ENCODE measurements at regions not wholly inside any gene's neighbourhood (a gene's known extent, or its start where the extent isn't known, plus 50 kb on each side); places are given as distances from the start of the nearest gene placed in this dataset.
"Not testable (repeated sequence)": the region's sequence is repeated elsewhere in the genome, so short reads cannot be mapped to it uniquely, and the experiment has no call there.

DNA sequence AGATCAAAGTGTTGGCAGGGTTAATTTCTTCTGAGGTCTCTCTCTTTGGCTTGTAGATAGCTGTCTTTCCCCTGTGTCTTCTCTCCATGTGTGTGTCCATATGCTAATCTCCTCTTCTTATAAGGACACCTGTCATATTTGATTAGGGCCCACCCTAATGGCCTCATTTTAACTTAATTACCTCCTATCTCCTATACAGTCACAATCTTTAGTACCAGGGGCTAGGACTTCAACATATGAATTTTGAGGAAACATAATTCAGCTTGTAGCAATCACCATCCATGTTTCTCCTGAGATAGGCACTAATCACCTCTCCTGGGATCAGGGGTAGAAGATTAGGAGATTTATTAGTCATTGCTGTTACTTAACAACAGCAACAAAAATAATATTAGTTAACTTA lies 196.1 kb upstream of the RXFP2 start:
- Histone ChIP-seq H3K27me3 (ENCODE audit: low read depth) (no peaks in the 10 kb centered on the region), H3K9me3 (replicated peaks) (peaks cover 12% of the 10 kb centered on the region), H3K27ac (replicated peaks) (no peak overlapping the region), H3K4me1 (peaks cover 7% of the 10 kb centered on the region), H3K4me3 (no peak overlapping the region), H3K36me3 (no peaks in the 10 kb centered on the region)
- TF ChIP-seq, protein P1, sequence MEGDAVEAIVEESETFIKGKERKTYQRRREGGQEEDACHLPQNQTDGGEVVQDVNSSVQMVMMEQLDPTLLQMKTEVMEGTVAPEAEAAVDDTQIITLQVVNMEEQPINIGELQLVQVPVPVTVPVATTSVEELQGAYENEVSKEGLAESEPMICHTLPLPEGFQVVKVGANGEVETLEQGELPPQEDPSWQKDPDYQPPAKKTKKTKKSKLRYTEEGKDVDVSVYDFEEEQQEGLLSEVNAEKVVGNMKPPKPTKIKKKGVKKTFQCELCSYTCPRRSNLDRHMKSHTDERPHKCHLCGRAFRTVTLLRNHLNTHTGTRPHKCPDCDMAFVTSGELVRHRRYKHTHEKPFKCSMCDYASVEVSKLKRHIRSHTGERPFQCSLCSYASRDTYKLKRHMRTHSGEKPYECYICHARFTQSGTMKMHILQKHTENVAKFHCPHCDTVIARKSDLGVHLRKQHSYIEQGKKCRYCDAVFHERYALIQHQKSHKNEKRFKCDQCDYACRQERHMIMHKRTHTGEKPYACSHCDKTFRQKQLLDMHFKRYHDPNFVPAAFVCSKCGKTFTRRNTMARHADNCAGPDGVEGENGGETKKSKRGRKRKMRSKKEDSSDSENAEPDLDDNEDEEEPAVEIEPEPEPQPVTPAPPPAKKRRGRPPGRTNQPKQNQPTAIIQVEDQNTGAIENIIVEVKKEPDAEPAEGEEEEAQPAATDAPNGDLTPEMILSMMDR (IDR thresholded peaks at IDR 0.05; ENCODE audit: borderline replicate concordance), result no peak
- DNase-seq, result no peak
- intact Hi-C loops (cut with micrococcal nuclease), result loop anchor here (10.0 kb wide), 1 partner anchor 192 kb away; the partner anchor contains the start of gene RXFP2

DNA sequence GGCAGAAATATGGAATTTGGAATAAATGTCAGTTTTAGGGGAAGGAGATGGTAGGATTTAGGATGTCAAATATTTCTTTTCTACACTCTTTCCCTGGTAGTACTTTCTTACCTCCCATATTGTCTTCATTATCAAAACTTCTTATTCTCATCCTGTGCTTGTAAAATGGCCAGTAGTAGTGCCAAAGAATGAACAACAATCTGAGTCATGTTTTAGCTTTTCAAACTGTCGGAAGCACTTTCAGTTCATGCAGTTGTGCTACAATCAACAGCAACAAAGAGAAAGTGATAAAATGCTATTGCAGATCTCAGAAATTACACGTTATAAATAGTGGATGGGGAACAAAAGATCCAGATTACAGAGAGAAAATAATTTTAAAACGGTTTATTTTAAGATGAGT lies 193.7 kb upstream of the RXFP2 start:
- DNase-seq, result no peak
- Histone ChIP-seq H3K4me1 (peaks cover 7% of the 10 kb centered on the region), H3K27ac (replicated peaks) (no peak overlapping the region), H3K4me3 (no peak overlapping the region), H3K27me3 (ENCODE audit: low read depth) (no peaks in the 10 kb centered on the region), H3K36me3 (no peaks in the 10 kb centered on the region), H3K9me3 (replicated peaks) (peaks cover 15% of the 10 kb centered on the region)
- intact Hi-C loops (cut with micrococcal nuclease), result loop anchor here (10.0 kb wide), 1 partner anchor 189 kb away; the partner anchor contains the start of gene RXFP2
- TF ChIP-seq, protein P1 (IDR thresholded peaks at IDR 0.05; ENCODE audit: borderline replicate concordance), result no peak

DNA sequence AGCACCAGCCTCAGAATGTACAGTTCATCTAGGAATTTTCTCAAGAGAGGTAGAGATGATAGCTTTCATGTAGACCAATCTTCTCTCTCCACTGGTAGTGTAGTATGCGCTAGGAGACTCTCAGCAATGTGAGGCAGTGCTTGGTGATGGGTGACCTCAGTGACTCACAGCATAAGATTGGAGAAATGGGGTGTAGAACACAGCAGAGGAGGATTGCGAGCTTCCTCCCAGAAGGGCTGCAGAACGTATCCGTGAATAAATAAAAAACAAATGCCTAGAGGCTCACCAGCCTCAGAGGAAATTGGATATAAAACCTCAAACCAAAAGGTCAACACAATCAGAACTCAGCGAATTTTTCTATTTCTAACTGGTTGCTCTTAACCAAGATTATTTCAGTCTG lies 182.9 kb upstream of the RXFP2 start:
- intact Hi-C loops (cut with micrococcal nuclease), result no loop called here
- TF ChIP-seq, protein P1 (IDR thresholded peaks at IDR 0.05; ENCODE audit: borderline replicate concordance), result no peak
- no peaks in the 10 kb centered on the region for H3K9me3 ChIP-seq (replicated peaks)
- DNase-seq, result no peak
- no peaks in the 10 kb centered on the region for H3K4me1 ChIP-seq
- no peaks in the 10 kb centered on the region for H3K27me3 ChIP-seq (ENCODE audit: low read depth)
- H3K4me3 ChIP-seq, result no peak overlapping the region
- H3K27ac ChIP-seq (replicated peaks), result no peak overlapping the region
- H3K36me3 ChIP-seq, result no peaks in the 10 kb centered on the region

DNA sequence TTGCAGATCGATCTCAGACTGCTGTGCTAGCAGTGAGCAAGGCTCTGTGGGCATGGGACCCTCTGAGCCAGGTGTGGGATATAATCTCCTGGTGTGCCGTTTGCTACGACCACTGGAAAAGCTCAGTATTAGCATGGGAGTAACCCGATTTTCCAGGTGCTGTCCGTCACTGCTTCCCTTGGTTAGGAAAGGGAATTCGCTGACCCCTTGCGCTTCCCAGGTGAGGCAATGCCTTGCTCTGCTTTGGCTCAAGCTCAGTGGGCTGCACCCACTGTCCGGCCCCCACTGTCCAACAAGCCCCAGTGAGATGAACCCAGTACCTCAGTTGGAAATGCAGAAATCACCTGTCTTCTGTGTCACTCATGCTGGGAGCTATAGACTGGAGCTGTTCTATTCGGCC lies 155.1 kb upstream of the RXFP2 start:
- DNase-seq; H3K36me3 ChIP-seq; H3K27me3 ChIP-seq (ENCODE audit: low read depth); H3K4me3 ChIP-seq; H3K4me1 ChIP-seq; H3K27ac ChIP-seq (replicated peaks); intact Hi-C loops (cut with micrococcal nuclease): not testable (repeated sequence)
- peaks cover 30% of the 10 kb centered on the region for H3K9me3 ChIP-seq (replicated peaks)

DNA sequence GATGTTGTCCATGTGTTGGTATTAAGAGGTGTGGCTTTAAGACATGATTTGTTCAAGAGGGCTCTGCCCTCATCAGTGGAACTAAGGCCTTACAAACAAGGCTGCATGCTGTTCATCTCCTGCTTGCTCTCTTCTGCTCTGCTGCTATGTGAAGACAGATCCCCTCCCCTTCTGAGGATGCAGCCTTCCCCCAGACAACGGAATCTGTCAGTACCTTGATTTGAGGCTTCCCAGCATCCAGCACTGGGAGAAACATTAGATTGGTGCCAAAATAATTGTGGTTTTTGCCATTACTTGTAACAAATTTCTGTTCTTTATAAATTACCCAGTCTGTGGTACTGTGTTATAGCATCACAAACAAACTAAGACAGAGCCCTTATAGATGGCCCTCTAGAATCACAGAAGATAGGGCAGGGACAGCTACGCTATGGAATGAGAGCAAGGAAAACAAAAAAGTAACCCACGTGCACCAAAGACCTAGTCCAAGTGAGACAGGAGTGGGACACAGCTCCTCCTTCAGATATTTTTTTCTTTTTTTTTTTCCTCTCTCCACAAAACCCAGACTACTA lies 151.5 kb upstream of the RXFP2 start:
- Histone ChIP-seq H3K27me3 (ENCODE audit: low read depth) (peaks cover 7% of the 10 kb centered on the region), H3K27ac (replicated peaks) (no peak overlapping the region), H3K4me3 (no peak overlapping the region), H3K4me1 (no peaks in the 10 kb centered on the region), H3K9me3 (replicated peaks) (peaks cover 15% of the 10 kb centered on the region), H3K36me3 (no peaks in the 10 kb centered on the region)
- DNase-seq, result no peak
- intact Hi-C loops (cut with micrococcal nuclease), result no loop called here
- TF ChIP-seq, protein P1 (IDR thresholded peaks at IDR 0.05; ENCODE audit: borderline replicate concordance), result no peak

DNA sequence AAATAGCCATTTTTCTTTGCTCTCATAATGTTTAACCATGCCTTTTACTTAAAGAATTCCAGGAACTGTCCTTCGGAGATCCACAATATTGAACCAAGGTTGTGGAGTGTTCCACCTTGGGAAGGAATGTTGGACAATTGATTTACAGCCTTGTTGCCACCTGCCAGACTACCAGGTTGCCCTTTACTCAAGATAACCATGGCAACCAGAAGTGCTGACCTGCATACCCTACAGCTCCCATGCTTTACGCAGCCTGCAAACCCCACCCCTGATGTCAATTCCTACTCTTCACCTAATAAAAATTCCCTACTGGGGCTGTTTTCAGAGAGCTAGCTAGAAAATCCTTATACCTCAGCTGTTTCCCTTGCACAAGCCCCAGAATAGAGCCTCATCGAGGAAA lies 151.0 kb upstream of the RXFP2 start:
- Histone ChIP-seq H3K27me3 (ENCODE audit: low read depth) (peaks cover 12% of the 10 kb centered on the region), H3K27ac (replicated peaks) (no peak overlapping the region), H3K4me3 (no peak overlapping the region), H3K36me3 (no peaks in the 10 kb centered on the region), H3K9me3 (replicated peaks) (peaks cover 10% of the 10 kb centered on the region), H3K4me1 (no peaks in the 10 kb centered on the region)
- DNase-seq, result no peak
- TF ChIP-seq, protein P1 (IDR thresholded peaks at IDR 0.05; ENCODE audit: borderline replicate concordance), result no peak
- intact Hi-C loops (cut with micrococcal nuclease), result no loop called here

All from left ventricle myocardium inferior (tissue), 1 donor.